GM13976 (cell line): ENCODE measurements at regions not wholly inside any gene's neighbourhood (a gene's known extent, or its start where the extent isn't known, plus 50 kb on each side); places are given as distances from the start of the nearest gene placed in this dataset.

ENCODE experiments used
- DNase-seq: peaks from one replicate; pipeline ENCODE4 v3.0.0; 2012; ENCODE audit warnings: low spot score
- in situ Hi-C: fragments of 300-500 bp; cut with MboI; formaldehyde crosslinking; loops from one replicate; pipeline ENCODE4 v1.12.0; 2022; ENCODE audit warnings: low sequenced_read_pairs, mixed read lengths, inconsistent platforms; ENCODE audit not compliant: unreplicated experiment
- TF ChIP-seq, protein P1 (sequence below): IDR thresholded peaks from 2 replicates; pipeline ENCODE4 v1.5.1; 2012; ENCODE audit warnings: borderline replicate concordance, mild to moderate bottlenecking; ENCODE audit not compliant: insufficient read depth; ENCODE audit errors: extremely low read depth, missing control alignments, control extremely low read depth

GRCh38 chr5:40308867-40309266 is 370.8 kb upstream of the PTGER4 start:
- no peak for DNase-seq
- in situ Hi-C loops, result no loop called here

GRCh38 chr5:40307920-40308319 is 371.8 kb upstream of the PTGER4 start:
- no peak for DNase-seq
- in situ Hi-C loops, result no loop called here
- TF ChIP-seq, protein P1, sequence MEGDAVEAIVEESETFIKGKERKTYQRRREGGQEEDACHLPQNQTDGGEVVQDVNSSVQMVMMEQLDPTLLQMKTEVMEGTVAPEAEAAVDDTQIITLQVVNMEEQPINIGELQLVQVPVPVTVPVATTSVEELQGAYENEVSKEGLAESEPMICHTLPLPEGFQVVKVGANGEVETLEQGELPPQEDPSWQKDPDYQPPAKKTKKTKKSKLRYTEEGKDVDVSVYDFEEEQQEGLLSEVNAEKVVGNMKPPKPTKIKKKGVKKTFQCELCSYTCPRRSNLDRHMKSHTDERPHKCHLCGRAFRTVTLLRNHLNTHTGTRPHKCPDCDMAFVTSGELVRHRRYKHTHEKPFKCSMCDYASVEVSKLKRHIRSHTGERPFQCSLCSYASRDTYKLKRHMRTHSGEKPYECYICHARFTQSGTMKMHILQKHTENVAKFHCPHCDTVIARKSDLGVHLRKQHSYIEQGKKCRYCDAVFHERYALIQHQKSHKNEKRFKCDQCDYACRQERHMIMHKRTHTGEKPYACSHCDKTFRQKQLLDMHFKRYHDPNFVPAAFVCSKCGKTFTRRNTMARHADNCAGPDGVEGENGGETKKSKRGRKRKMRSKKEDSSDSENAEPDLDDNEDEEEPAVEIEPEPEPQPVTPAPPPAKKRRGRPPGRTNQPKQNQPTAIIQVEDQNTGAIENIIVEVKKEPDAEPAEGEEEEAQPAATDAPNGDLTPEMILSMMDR, result no peak

More at GRCh38 chr5:40308867-40309266, 370.8 kb upstream of the PTGER4 start:
- TF ChIP-seq, protein P1, result no peak

- TF ChIP-seq, protein P1, result no peak
- in situ Hi-C loops, result no loop called here
- no peak for DNase-seq
Measured at GRCh38 chr5:40306869-40307487, 372.7 kb upstream of the PTGER4 start.

- in situ Hi-C loops, result no loop called here
- TF ChIP-seq, protein P1, result no peak
- DNase-seq, result no peak
Measured at GRCh38 chr5:40292006-40292405, 387.7 kb upstream of the PTGER4 start.

- in situ Hi-C loops, result no loop called here
- TF ChIP-seq, protein P1, result no peak
- no peak for DNase-seq
Measured at GRCh38 chr5:40291338-40291737, 388.4 kb upstream of the PTGER4 start.

- in situ Hi-C loops, result no loop called here
- DNase-seq, result no peak
- TF ChIP-seq, protein P1, result no peak
Measured at GRCh38 chr5:40288800-40289485, 390.8 kb upstream of the PTGER4 start.
